Ishikawa (cell line): ENCODE measurements at regions not wholly inside any gene's neighbourhood (a gene's known extent, or its start where the extent isn't known, plus 50 kb on each side); places are given as distances from the start of the nearest gene placed in this dataset.

ENCODE experiments used
- CEBPB ChIP-seq: IDR thresholded peaks from 2 replicates; pipeline ENCODE4 v1.6.1; 2012
- CREB1 ChIP-seq: IDR thresholded peaks from 2 replicates; pipeline ENCODE4 v1.6.1; 2012; ENCODE audit warnings: low read depth
- EGR1 ChIP-seq: IDR thresholded peaks from 2 replicates; pipeline ENCODE4 v1.6.1; 2012
- EP300 ChIP-seq: IDR thresholded peaks from 2 replicates; pipeline ENCODE4 v1.6.1; 2012; ENCODE audit warnings: borderline replicate concordance
- FOXM1 ChIP-seq: IDR thresholded peaks from 2 replicates; pipeline ENCODE4 v1.6.1; 2012; ENCODE audit warnings: low read depth, borderline replicate concordance
- MAX ChIP-seq: IDR thresholded peaks from 2 replicates; pipeline ENCODE4 v1.6.1; 2012
- NFIC ChIP-seq: IDR thresholded peaks from 2 replicates; pipeline ENCODE4 v1.6.1; 2012
- RAD21 ChIP-seq: IDR thresholded peaks from 2 replicates; pipeline ENCODE4 v1.6.1; 2012; ENCODE audit warnings: low read depth
- REST ChIP-seq: IDR thresholded peaks from 2 replicates; pipeline ENCODE4 v1.6.1; 2012; ENCODE audit warnings: low read depth, mild to moderate bottlenecking
- TAF1 ChIP-seq: IDR thresholded peaks from 2 replicates; pipeline ENCODE4 v1.6.1; 2012; ENCODE audit warnings: low read depth, mild to moderate bottlenecking
- TCF12 ChIP-seq: IDR thresholded peaks from 2 replicates; pipeline ENCODE4 v1.6.1; 2012; ENCODE audit warnings: low read depth
- TEAD4 ChIP-seq: IDR thresholded peaks from 2 replicates; pipeline ENCODE4 v1.6.1; 2012
- USF1 ChIP-seq: IDR thresholded peaks from 2 replicates; pipeline ENCODE4 v1.6.1; 2012
- YY1 ChIP-seq: IDR thresholded peaks from 2 replicates; pipeline ENCODE4 v1.6.1; 2012; ENCODE audit warnings: low read depth
- ZBTB7A ChIP-seq: IDR thresholded peaks from 2 replicates; pipeline ENCODE4 v1.6.1; 2012; ENCODE audit warnings: low read depth

- no peak for TF ChIP-seq TAF1
- no peak for TF ChIP-seq NFIC
- TF ChIP-seq CREB1 = no peak
- TF ChIP-seq RAD21 = no peak
- TF ChIP-seq ZBTB7A = no peak
- TF ChIP-seq TEAD4 = no peak
- TF ChIP-seq CEBPB = no peak
- TF ChIP-seq FOXM1 = no peak
- TF ChIP-seq USF1 = no peak
- TF ChIP-seq TCF12 = no peak
These were observed 233.7 kb downstream of the COG6 start for GRCh38 chr13:39888865-39889810.

- TF ChIP-seq EP300 (no peak), RAD21 (no peak), TCF12 (no peak), MAX (no peak), YY1 (no peak), TEAD4 (no peak), CEBPB (no peak), USF1 (no peak), ZBTB7A (no peak), FOXM1 (no peak), CREB1 (no peak), NFIC (no peak), TAF1 (no peak), REST (no peak), EGR1 (no peak)
These were observed 235.1 kb downstream of the COG6 start for GRCh38 chr13:39890537-39890936.

- TF ChIP-seq ZBTB7A (no peak), CEBPB (no peak), FOXM1 (no peak), NFIC (no peak), USF1 (no peak), CREB1 (no peak), EGR1 (no peak), EP300 (no peak), YY1 (no peak), TEAD4 (no peak)
These were observed 237.5 kb downstream of the COG6 start for GRCh38 chr13:39892721-39893685.

GRCh38 chr13:39893808-39894207 is 238.3 kb downstream of the COG6 start:
- TF ChIP-seq USF1 = no peak
- no peak for TF ChIP-seq YY1
- no peak for TF ChIP-seq CREB1
- TF ChIP-seq MAX = no peak
- TF ChIP-seq EP300 = no peak
- TF ChIP-seq TAF1 = no peak

GRCh38 chr13:39894586-39894985 is 239.1 kb downstream of the COG6 start:
- TF ChIP-seq TEAD4 (no peak), CREB1 (no peak), NFIC (no peak), USF1 (no peak), MAX (no peak), EGR1 (no peak), CEBPB (no peak), YY1 (no peak), TAF1 (no peak), RAD21 (no peak), TCF12 (no peak), REST (no peak), FOXM1 (no peak), EP300 (no peak), ZBTB7A (no peak)
